Caco-2 (cell line): ENCODE measurements at regions not wholly inside any gene's neighbourhood (a gene's known extent, or its start where the extent isn't known, plus 50 kb on each side); places are given as distances from the start of the nearest gene placed in this dataset.

Experiments
- BruUV-seq: library from RNA; stranded (reverse); fragments of 400-500 nt; replicated peaks from 2 replicates; lab custom pipeline; 2021; lab: Mats Ljungman, UMichigan
- CTCF ChIA-PET: fragments of 300-600 bp; sonication (Branson Sonifier 250); formaldehyde crosslinking; loops from one replicate; lab custom pipeline; 2022; ENCODE audit warnings: antibody characterized with exemption; lab: Charles Lee
- POLR2A ChIA-PET: fragments of 300-600 bp; sonication (Branson Sonifier 250); formaldehyde crosslinking; loops from one replicate; lab custom pipeline; 2022; ENCODE audit warnings: antibody characterized with exemption; lab: Charles Lee
- DNase-seq, 2 experiments: peaks; one replicate each; pipeline versions ENCODE4 v3.0.0 to v3.0.0-alpha.2; 2020 to 2022
- H3K27me3 ChIP-seq: replicated peaks from 2 replicates; pipeline ENCODE4 v1.6.0; 2011; ENCODE audit warnings: low read length; ENCODE audit not compliant: control insufficient read depth, insufficient read depth
- H3K36me3 ChIP-seq: 2 replicates; pipeline ENCODE4 v1.5.1; 2011; ENCODE audit warnings: low read length; ENCODE audit not compliant: control insufficient read depth, insufficient read depth
- H3K4me1 ChIP-seq: fragments of 250-450 bp; sonication (Bioruptor Pico); 2 replicates; pipeline ENCODE4 v1.5.1; 2020; ENCODE audit warnings: mild to moderate bottlenecking
- H3K4me3 ChIP-seq: 2 replicates; pipeline ENCODE4 v1.5.1; 2011; ENCODE audit warnings: low read depth, mild to moderate bottlenecking, control low read depth, low read length
- H3K9me3 ChIP-seq: fragments of 250-450 bp; sonication (Bioruptor Pico); 2 replicates; pipeline ENCODE4 v1.5.1; 2020; ENCODE audit warnings: mild to moderate bottlenecking, moderate library complexity
- H3K27ac Mint-ChIP-seq: one replicate; pipeline ENCODE4 v1.8.0; 2022; ENCODE audit warnings: mixed read lengths; ENCODE audit not compliant: unreplicated experiment
- H3K27me3 Mint-ChIP-seq: one replicate; pipeline ENCODE4 v1.8.0; 2022; ENCODE audit warnings: mixed read lengths; ENCODE audit not compliant: insufficient read depth, unreplicated experiment
- H3K36me3 Mint-ChIP-seq: one replicate; pipeline ENCODE4 v1.8.0; 2022; ENCODE audit warnings: mild to moderate bottlenecking, mixed read lengths; ENCODE audit not compliant: insufficient read depth, unreplicated experiment
- H3K4me1 Mint-ChIP-seq: one replicate; pipeline ENCODE4 v1.8.0; 2022; ENCODE audit warnings: low read depth, mixed read lengths; ENCODE audit not compliant: unreplicated experiment
- H3K4me3 Mint-ChIP-seq: one replicate; pipeline ENCODE4 v1.8.0; 2022; ENCODE audit warnings: mild to moderate bottlenecking, moderate library complexity, mixed read lengths; ENCODE audit not compliant: unreplicated experiment
- H3K9me3 Mint-ChIP-seq: one replicate; pipeline ENCODE4 v1.8.0; 2022; ENCODE audit warnings: mixed read lengths; ENCODE audit not compliant: unreplicated experiment
- CTCF ChIP-seq, 2 experiments: fragments of 200-600 bp in 1 of 2; IDR thresholded peaks; 1 replicate in 1 of 2; 2 replicates in 1 of 2; pipeline versions ENCODE4 v1.5.1 to v1.8.0; 2011 to 2022; ENCODE audit warnings: antibody characterized with exemption in 1 of 2, control low read depth in 1 of 2, inconsistent platforms in 1 of 2, low read depth in 1 of 2, low read length in 1 of 2, mild to moderate bottlenecking in 1 of 2, moderate library complexity in 1 of 2; ENCODE audit not compliant: insufficient read depth in 1 of 2, severe bottlenecking in 1 of 2, unreplicated experiment in 1 of 2
- intact Hi-C: fragments of 100-400 bp; cut with micrococcal nuclease; formaldehyde crosslinking; loops from one replicate; pipeline ENCODE4 v1.10.0; 2022; ENCODE audit not compliant: unreplicated experiment

GRCh38 chr21:38984982-38985567 is 179.3 kb downstream of the ETS2 start:
- no peaks in the 10 kb centered on the region for H3K36me3 ChIP-seq
- H3K27me3 ChIP-seq = no peaks in the 10 kb centered on the region
- CTCF ChIA-PET = no interaction called here
- peaks cover 18% of the 10 kb centered on the region for H3K4me1 Mint-ChIP-seq
- no peaks in the 10 kb centered on the region for H3K9me3 ChIP-seq
- no peaks in the 10 kb centered on the region for H3K9me3 Mint-ChIP-seq
- H3K27ac Mint-ChIP-seq = no peak overlapping the region
- intact Hi-C loops = no loop called here
- no peaks in the 10 kb centered on the region for H3K27me3 Mint-ChIP-seq
- no peaks in the 10 kb centered on the region for H3K36me3 Mint-ChIP-seq
- no peak for TF ChIP-seq CTCF (IDR thresholded peaks at IDR 0.05; ENCODE audit: insufficient read depth in 1 of 2, low read depth in 1 of 2, low read length in 1 of 2, severe bottlenecking in 1 of 2, unreplicated experiment in 1 of 2)
- DNase-seq = no peak
- peaks cover 20% of the 10 kb centered on the region for H3K4me1 ChIP-seq
- POLR2A ChIA-PET = no interaction called here
- no peak overlapping the region for H3K4me3 ChIP-seq
- H3K4me3 Mint-ChIP-seq = no peak overlapping the region
- no TSS peak for BruUV-seq

- Mint-ChIP-seq H3K9me3 (no peaks in the 10 kb centered on the region), H3K4me3 (no peak overlapping the region), H3K4me1 (peaks cover 23% of the 10 kb centered on the region), H3K27ac (no peak overlapping the region), H3K36me3 (peaks cover under 1% of the 10 kb centered on the region), H3K27me3 (no peaks in the 10 kb centered on the region)
- no peaks in the 10 kb centered on the region for H3K36me3 ChIP-seq
- ChIA-PET CTCF (no interaction called here), POLR2A (no interaction called here)
- no peak overlapping the region for H3K4me3 ChIP-seq
- intact Hi-C loops = no loop called here
- no TSS peak for BruUV-seq
- H3K27me3 ChIP-seq = no peaks in the 10 kb centered on the region
- H3K4me1 ChIP-seq = peaks cover 26% of the 10 kb centered on the region
- no peak for DNase-seq
- H3K9me3 ChIP-seq = no peaks in the 10 kb centered on the region
- no peak for TF ChIP-seq CTCF (IDR thresholded peaks at IDR 0.05; ENCODE audit: insufficient read depth in 1 of 2, low read depth in 1 of 2, low read length in 1 of 2, severe bottlenecking in 1 of 2, unreplicated experiment in 1 of 2)
These were observed 178.8 kb downstream of the ETS2 start for GRCh38 chr21:38984568-38984967.

GRCh38 chr21:38983560-38983959 is 177.8 kb downstream of the ETS2 start:
- BruUV-seq = no TSS peak
- Histone ChIP-seq H3K27me3 (no peaks in the 10 kb centered on the region), H3K4me1 (peaks cover 34% of the 10 kb centered on the region), H3K4me3 (no peak overlapping the region), H3K9me3 (no peaks in the 10 kb centered on the region), H3K36me3 (no peaks in the 10 kb centered on the region)
- Mint-ChIP-seq H3K36me3 (peaks cover 5% of the 10 kb centered on the region), H3K27ac (peak overlapping the region; percentile 73), H3K9me3 (no peaks in the 10 kb centered on the region), H3K4me3 (no peak overlapping the region), H3K27me3 (no peaks in the 10 kb centered on the region), H3K4me1 (peaks cover 30% of the 10 kb centered on the region)
- intact Hi-C loops = no loop called here
- ChIA-PET CTCF (no interaction called here), POLR2A (no interaction called here)
- no peak for DNase-seq
- TF ChIP-seq CTCF (IDR thresholded peaks at IDR 0.05; ENCODE audit: insufficient read depth in 1 of 2, low read depth in 1 of 2, low read length in 1 of 2, severe bottlenecking in 1 of 2, unreplicated experiment in 1 of 2) = no peak
